H9 (cell line): ENCODE measurements at regions not wholly inside any gene's neighbourhood (a gene's known extent, or its start where the extent isn't known, plus 50 kb on each side); places are given as distances from the start of the nearest gene placed in this dataset.

ENCODE experiments used
- DNase-seq: peaks from one replicate; pipeline ENCODE4 v3.0.0-alpha.2; 2017
- H2AFZ ChIP-seq: one replicate; pipeline ENCODE4 v1.6.1; 2013; ENCODE audit warnings: mild to moderate bottlenecking, low read length, control low read depth, moderate library complexity
- H2AK5ac ChIP-seq: 2 replicates; pipeline ENCODE4 v1.6.1; 2013; ENCODE audit warnings: low read length, control low read depth, mixed read lengths; ENCODE audit not compliant: insufficient read length
- H2BK120ac ChIP-seq: one replicate; pipeline ENCODE4 v1.6.1; 2013; ENCODE audit warnings: low read depth, mild to moderate bottlenecking, low read length, control low read depth, inconsistent platforms; ENCODE audit not compliant: poor library complexity, severe bottlenecking
- H2BK12ac ChIP-seq: 2 replicates; pipeline ENCODE4 v1.6.1; 2013; ENCODE audit warnings: low read length, control low read depth, mixed read lengths, low read depth; ENCODE audit not compliant: insufficient read length
- H2BK15ac ChIP-seq: 2 replicates; pipeline ENCODE4 v1.6.1; 2013; ENCODE audit warnings: low read depth, low read length, control low read depth
- H2BK20ac ChIP-seq: one replicate; pipeline ENCODE4 v1.6.1; 2013; ENCODE audit warnings: low read depth, mild to moderate bottlenecking, low read length, control low read depth, inconsistent platforms; ENCODE audit not compliant: poor library complexity, severe bottlenecking
- H2BK5ac ChIP-seq: 2 replicates; pipeline ENCODE4 v1.6.1; 2013; ENCODE audit warnings: low read length, control low read depth, mixed read lengths; ENCODE audit not compliant: insufficient read length
- H3K14ac ChIP-seq: 2 replicates; pipeline ENCODE4 v1.6.1; 2013; ENCODE audit warnings: low read length, control low read depth; ENCODE audit not compliant: insufficient read depth
- H3K18ac ChIP-seq: 2 replicates; pipeline ENCODE4 v1.6.1; 2013; ENCODE audit warnings: low read depth, mild to moderate bottlenecking, mixed read lengths, low read length, control low read depth; ENCODE audit not compliant: insufficient read length
- H3K23ac ChIP-seq: 2 replicates; pipeline ENCODE4 v1.6.1; 2013; ENCODE audit warnings: low read length, control low read depth, mixed read lengths, low read depth; ENCODE audit not compliant: insufficient read length
- H3K23me2 ChIP-seq: 2 replicates; pipeline ENCODE4 v1.6.1; 2013; ENCODE audit warnings: low read depth, mild to moderate bottlenecking, mixed read lengths, low read length, control low read depth; ENCODE audit not compliant: insufficient read length, poor library complexity, severe bottlenecking
- H3K27ac ChIP-seq: 2 replicates; pipeline ENCODE4 v1.5.1; 2013; ENCODE audit warnings: low read length, control low read depth, mixed read lengths, low read depth; ENCODE audit not compliant: insufficient read length
- H3K27me3 ChIP-seq: 2 replicates; pipeline ENCODE4 v1.6.1; 2013; ENCODE audit warnings: low read length, control low read depth, inconsistent platforms; ENCODE audit not compliant: insufficient read depth
- H3K4ac ChIP-seq: 2 replicates; pipeline ENCODE4 v1.6.1; 2013; ENCODE audit warnings: low read depth, mild to moderate bottlenecking, control low read depth, inconsistent platforms, low read length, moderate library complexity
- H3K4me1 ChIP-seq: 2 replicates; pipeline ENCODE4 v1.6.1; 2013; ENCODE audit warnings: low read length, control low read depth, inconsistent platforms; ENCODE audit not compliant: insufficient read depth
- H3K4me2 ChIP-seq: 2 replicates; pipeline ENCODE4 v1.6.1; 2013; ENCODE audit warnings: low read length, control low read depth, mixed read lengths; ENCODE audit not compliant: insufficient read length, insufficient read depth
- H3K56ac ChIP-seq: 2 replicates; pipeline ENCODE4 v1.6.1; 2013; ENCODE audit warnings: low read depth, mild to moderate bottlenecking, mixed read lengths, low read length, control low read depth; ENCODE audit not compliant: insufficient read length
- H3K79me1 ChIP-seq: 2 replicates; pipeline ENCODE4 v1.6.1; 2013; ENCODE audit warnings: low read depth, mild to moderate bottlenecking, moderate library complexity, low read length, control low read depth, inconsistent platforms; ENCODE audit not compliant: insufficient read depth, poor library complexity, severe bottlenecking
- H3K79me2 ChIP-seq: 2 replicates; pipeline ENCODE4 v1.6.1; 2013; ENCODE audit warnings: low read length, control low read depth, inconsistent platforms; ENCODE audit not compliant: insufficient read depth
- H3K9ac ChIP-seq: 2 replicates; pipeline ENCODE4 v1.6.1; 2013; ENCODE audit warnings: low read length, control low read depth, mixed read lengths; ENCODE audit not compliant: insufficient read length; ENCODE audit errors: extremely low read depth
- H3K9me3 ChIP-seq: one replicate; pipeline ENCODE4 v1.6.1; 2013; ENCODE audit warnings: low read depth, low read length, inconsistent platforms; ENCODE audit not compliant: control insufficient read depth
- H3T11ph ChIP-seq: one replicate; pipeline ENCODE4 v1.6.1; 2013; ENCODE audit warnings: mild to moderate bottlenecking, low read length, control low read depth, inconsistent platforms
- H4K20me1 ChIP-seq: one replicate; pipeline ENCODE4 v1.6.1; 2013; ENCODE audit not compliant: control insufficient read depth, insufficient read length, insufficient read depth
- H4K5ac ChIP-seq: 2 replicates; pipeline ENCODE4 v1.6.1; 2013; ENCODE audit warnings: low read depth, mild to moderate bottlenecking, mixed read lengths, low read length, control low read depth; ENCODE audit not compliant: insufficient read length
- H4K8ac ChIP-seq: replicated peaks from 2 replicates; pipeline ENCODE4 v1.6.1; 2013; ENCODE audit warnings: low read length, control low read depth, mixed read lengths, low read depth; ENCODE audit not compliant: insufficient read length
- H4K91ac ChIP-seq: 2 replicates; pipeline ENCODE4 v1.6.1; 2013; ENCODE audit warnings: low read depth, mild to moderate bottlenecking, moderate library complexity, mixed read lengths, low read length, control low read depth; ENCODE audit not compliant: insufficient read length
- H3K27ac Mint-ChIP-seq, 3 experiments: 2 replicates in 2 of 3; 3 replicates in 1 of 3; pipeline ENCODE4 v1.8.0; 2020 to 2021; ENCODE audit warnings: mixed read lengths in 3 of 3, mild to moderate bottlenecking in 1 of 3, moderate library complexity in 1 of 3
- H3K27me3 Mint-ChIP-seq: 2 replicates; pipeline ENCODE4 v1.8.0; 2021; ENCODE audit warnings: low read depth, mild to moderate bottlenecking, moderate library complexity, mixed read lengths
- H3K36me3 Mint-ChIP-seq, 3 experiments: 2 replicates in 2 of 3; 3 replicates in 1 of 3; pipeline ENCODE4 v1.8.0; 2020 to 2021; ENCODE audit warnings: low read depth in 3 of 3, mixed read lengths in 3 of 3; ENCODE audit not compliant: insufficient read depth in 1 of 3
- H3K4me1 Mint-ChIP-seq, 2 experiments: 2 replicates each; pipeline ENCODE4 v1.8.0; 2020; ENCODE audit warnings: mixed read lengths in 2 of 2
- H3K4me3 Mint-ChIP-seq, 2 experiments: 2 replicates in 1 of 2; 3 replicates in 1 of 2; pipeline ENCODE4 v1.8.0; 2020 to 2021; ENCODE audit warnings: mild to moderate bottlenecking in 2 of 2, mixed read lengths in 2 of 2, moderate library complexity in 1 of 2
- H3K9me3 Mint-ChIP-seq, 2 experiments: 2 replicates in 1 of 2; 3 replicates in 1 of 2; pipeline ENCODE4 v1.8.0; 2020; ENCODE audit warnings: mild to moderate bottlenecking in 2 of 2, mixed read lengths in 2 of 2, moderate library complexity in 1 of 2
- WGBS: extraction: QIAGEN DNeasy Blood & Tissue Kit; methylation state at CpG from one replicate; pipeline ENCODE4 v1.1.7; 2013; ENCODE audit warnings: missing lambda C conversion rate, low lambda C conversion rate, mixed read lengths; ENCODE audit not compliant: insufficient read length; ENCODE audit errors: extremely low coverage; 5-methylcytosine and 5-hydroxymethylcytosine counted together
- TF ChIP-seq, protein P1 (sequence below): fragments of 200-600 bp; sonication (generic); conservative IDR thresholded peaks from 3 replicates; pipeline ENCODE4 v1.8.0; 2021; ENCODE audit warnings: antibody characterized with exemption, mild to moderate bottlenecking

DNA sequence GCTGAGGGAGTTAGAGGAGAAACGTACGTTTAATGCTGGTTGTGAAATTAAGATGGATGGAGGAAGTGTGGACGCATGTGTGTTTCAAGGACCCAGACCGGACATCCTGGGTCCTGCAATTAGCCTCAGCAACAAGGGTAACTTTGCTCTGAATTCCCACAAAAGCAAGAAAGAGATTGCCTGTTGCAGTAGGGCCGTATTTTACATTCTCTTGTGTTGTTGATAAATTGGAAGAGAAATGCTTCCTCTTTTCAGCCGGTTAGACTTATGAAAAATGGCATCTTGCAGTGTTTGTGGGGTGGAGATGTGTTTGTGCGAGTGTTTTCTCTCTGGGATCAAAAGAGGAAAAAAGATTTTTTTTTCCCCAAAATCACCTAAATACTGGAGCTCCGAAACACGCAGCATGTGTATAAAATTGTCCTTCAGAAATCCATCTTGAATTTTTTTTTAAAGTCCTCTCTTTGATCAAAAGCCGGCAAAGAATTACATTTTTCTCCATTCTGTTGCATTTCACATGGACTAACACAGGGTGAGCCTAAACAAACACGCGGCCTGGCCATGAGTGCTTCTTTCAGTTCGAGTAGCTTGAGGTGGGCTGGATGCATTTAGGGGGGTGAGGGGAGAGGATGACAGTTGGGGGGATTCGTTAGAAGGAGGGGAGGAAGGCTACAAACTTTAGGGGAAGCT is 251.6 kb downstream of the C16orf95 start:
- no peaks in the 10 kb centered on the region for H3K9me3 Mint-ChIP-seq
- H2BK5ac ChIP-seq = no peak overlapping the region
- H4K91ac ChIP-seq = no peak overlapping the region
- H4K5ac ChIP-seq = no peak overlapping the region
- H3K27me3 Mint-ChIP-seq = peaks cover 6% of the 10 kb centered on the region
- H3K4me3 Mint-ChIP-seq = no peak overlapping the region
- H3K14ac ChIP-seq = no peak overlapping the region
- H2BK20ac ChIP-seq = no peak overlapping the region
- H2AK5ac ChIP-seq = no peak overlapping the region
- no CpG with 5 or more reads among the region's 14 CpGs for WGBS
- no peak overlapping the region for H2BK12ac ChIP-seq
- TF ChIP-seq, protein P1, sequence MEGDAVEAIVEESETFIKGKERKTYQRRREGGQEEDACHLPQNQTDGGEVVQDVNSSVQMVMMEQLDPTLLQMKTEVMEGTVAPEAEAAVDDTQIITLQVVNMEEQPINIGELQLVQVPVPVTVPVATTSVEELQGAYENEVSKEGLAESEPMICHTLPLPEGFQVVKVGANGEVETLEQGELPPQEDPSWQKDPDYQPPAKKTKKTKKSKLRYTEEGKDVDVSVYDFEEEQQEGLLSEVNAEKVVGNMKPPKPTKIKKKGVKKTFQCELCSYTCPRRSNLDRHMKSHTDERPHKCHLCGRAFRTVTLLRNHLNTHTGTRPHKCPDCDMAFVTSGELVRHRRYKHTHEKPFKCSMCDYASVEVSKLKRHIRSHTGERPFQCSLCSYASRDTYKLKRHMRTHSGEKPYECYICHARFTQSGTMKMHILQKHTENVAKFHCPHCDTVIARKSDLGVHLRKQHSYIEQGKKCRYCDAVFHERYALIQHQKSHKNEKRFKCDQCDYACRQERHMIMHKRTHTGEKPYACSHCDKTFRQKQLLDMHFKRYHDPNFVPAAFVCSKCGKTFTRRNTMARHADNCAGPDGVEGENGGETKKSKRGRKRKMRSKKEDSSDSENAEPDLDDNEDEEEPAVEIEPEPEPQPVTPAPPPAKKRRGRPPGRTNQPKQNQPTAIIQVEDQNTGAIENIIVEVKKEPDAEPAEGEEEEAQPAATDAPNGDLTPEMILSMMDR = no peak
- peak overlapping the region; percentile 38 for H3K4me2 ChIP-seq
- peak overlapping the region in 1 of 3 experiments; percentile 25; a peak in 2 of 7 replicates for H3K27ac Mint-ChIP-seq
- no peak overlapping the region for H4K8ac ChIP-seq
- no peak overlapping the region for H2BK15ac ChIP-seq
- no peak overlapping the region for H3K9ac ChIP-seq
- H3K23me2 ChIP-seq = no peaks in the 10 kb centered on the region
- H3K23ac ChIP-seq = no peak overlapping the region
- DNase-seq = no peak
- no peak overlapping the region for H3K18ac ChIP-seq
- peaks cover 40 to 47% of the 10 kb centered on the region in 2 experiments for H3K4me1 Mint-ChIP-seq
- H3K4me1 ChIP-seq = peaks cover 3% of the 10 kb centered on the region
- no peak overlapping the region for H3T11ph ChIP-seq
- H3K9me3 ChIP-seq = no peaks in the 10 kb centered on the region
- H3K36me3 Mint-ChIP-seq = no peaks in the 10 kb centered on the region
- no peak overlapping the region for H3K27ac ChIP-seq
- no peaks in the 10 kb centered on the region for H4K20me1 ChIP-seq
- H3K79me2 ChIP-seq = no peaks in the 10 kb centered on the region
- no peak overlapping the region for H3K4ac ChIP-seq
- H3K79me1 ChIP-seq = no peaks in the 10 kb centered on the region
- H3K56ac ChIP-seq = no peak overlapping the region
- H3K27me3 ChIP-seq = no peaks in the 10 kb centered on the region
- H2BK120ac ChIP-seq = no peak overlapping the region
- no peak overlapping the region for H2AFZ ChIP-seq
